Hepatocyte (in vitro differentiated cells): ENCODE measurements at regions not wholly inside any gene's neighbourhood (a gene's known extent, or its start where the extent isn't known, plus 50 kb on each side); places are given as distances from the start of the nearest gene placed in this dataset.

ENCODE experiments used
- EZH2 ChIP-seq: fragments of 200-600 bp; sonication (generic); IDR thresholded peaks from 2 replicates; pipeline ENCODE4 v1.6.1; 2016; ENCODE audit warnings: antibody characterized with exemption, mild to moderate bottlenecking, borderline replicate concordance
- TF ChIP-seq, protein P1 (sequence below): fragments of 200-600 bp; sonication (generic); IDR thresholded peaks from 2 replicates; pipeline ENCODE4 v1.5.1; 2016; ENCODE audit warnings: antibody characterized with exemption, mild to moderate bottlenecking; ENCODE audit not compliant: poor library complexity

DNA sequence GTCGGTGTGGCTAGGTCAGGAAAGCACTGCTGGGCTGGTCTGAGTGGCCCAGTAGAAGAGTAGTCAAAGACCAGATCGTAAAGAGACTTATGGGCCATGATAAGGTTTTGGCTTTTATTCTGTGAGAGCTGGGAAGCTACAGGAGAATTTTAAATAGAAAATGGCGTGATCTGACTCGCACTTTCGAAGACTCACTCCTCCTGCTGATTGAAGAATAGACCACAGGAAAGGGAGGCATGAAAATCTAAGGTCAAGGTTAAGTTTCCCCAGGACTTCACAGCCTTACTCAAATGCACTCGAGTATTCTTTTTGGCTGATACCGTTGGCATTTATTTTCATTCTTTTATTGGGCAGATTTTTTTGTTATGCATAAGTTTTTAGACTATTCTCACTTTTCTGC, 231.4 kb upstream of the ANKRD50 start:
- TF ChIP-seq, protein P1, sequence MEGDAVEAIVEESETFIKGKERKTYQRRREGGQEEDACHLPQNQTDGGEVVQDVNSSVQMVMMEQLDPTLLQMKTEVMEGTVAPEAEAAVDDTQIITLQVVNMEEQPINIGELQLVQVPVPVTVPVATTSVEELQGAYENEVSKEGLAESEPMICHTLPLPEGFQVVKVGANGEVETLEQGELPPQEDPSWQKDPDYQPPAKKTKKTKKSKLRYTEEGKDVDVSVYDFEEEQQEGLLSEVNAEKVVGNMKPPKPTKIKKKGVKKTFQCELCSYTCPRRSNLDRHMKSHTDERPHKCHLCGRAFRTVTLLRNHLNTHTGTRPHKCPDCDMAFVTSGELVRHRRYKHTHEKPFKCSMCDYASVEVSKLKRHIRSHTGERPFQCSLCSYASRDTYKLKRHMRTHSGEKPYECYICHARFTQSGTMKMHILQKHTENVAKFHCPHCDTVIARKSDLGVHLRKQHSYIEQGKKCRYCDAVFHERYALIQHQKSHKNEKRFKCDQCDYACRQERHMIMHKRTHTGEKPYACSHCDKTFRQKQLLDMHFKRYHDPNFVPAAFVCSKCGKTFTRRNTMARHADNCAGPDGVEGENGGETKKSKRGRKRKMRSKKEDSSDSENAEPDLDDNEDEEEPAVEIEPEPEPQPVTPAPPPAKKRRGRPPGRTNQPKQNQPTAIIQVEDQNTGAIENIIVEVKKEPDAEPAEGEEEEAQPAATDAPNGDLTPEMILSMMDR: no peak
- no peak for TF ChIP-seq EZH2
